ENCODE measurements at regions not wholly inside any gene's neighbourhood (a gene's known extent, or its start where the extent isn't known, plus 50 kb on each side); places are given as distances from the start of the nearest gene placed in this dataset.
"Not testable (repeated sequence)": the region's sequence is repeated elsewhere in the genome, so short reads cannot be mapped to it uniquely, and the experiment has no call there.

GRCh38 chr5:51156222-51156621, 227.0 kb upstream of the ISL1 start:
- no peak overlapping the region for H3K27ac Mint-ChIP-seq
- no peaks in the 10 kb centered on the region for H3K4me1 Mint-ChIP-seq
- no peak for DNase-seq (ENCODE audit: low spot score in 2 of 2, unreplicated experiment in 2 of 2)
- peaks cover 15% of the 10 kb centered on the region for H3K9me3 Mint-ChIP-seq
- no peak overlapping the region for H3K4me3 Mint-ChIP-seq
- TF ChIP-seq CTCF (IDR thresholded peaks at IDR 0.05; ENCODE audit: unreplicated experiment): no peak
- H3K27me3 Mint-ChIP-seq (ENCODE audit: low read depth): no peaks in the 10 kb centered on the region
- H3K36me3 Mint-ChIP-seq: no peaks in the 10 kb centered on the region

GRCh38 chr5:51156838-51157237, 226.4 kb upstream of the ISL1 start:
- Mint-ChIP-seq H3K36me3 (peaks cover 2% of the 10 kb centered on the region), H3K27ac (no peak overlapping the region), H3K4me3 (no peak overlapping the region), H3K27me3 (ENCODE audit: low read depth) (no peaks in the 10 kb centered on the region), H3K4me1 (no peaks in the 10 kb centered on the region), H3K9me3 (peaks cover 14% of the 10 kb centered on the region)
- no peak for DNase-seq (ENCODE audit: low spot score in 2 of 2, unreplicated experiment in 2 of 2)
- TF ChIP-seq CTCF (IDR thresholded peaks at IDR 0.05; ENCODE audit: unreplicated experiment): no peak

DNA sequence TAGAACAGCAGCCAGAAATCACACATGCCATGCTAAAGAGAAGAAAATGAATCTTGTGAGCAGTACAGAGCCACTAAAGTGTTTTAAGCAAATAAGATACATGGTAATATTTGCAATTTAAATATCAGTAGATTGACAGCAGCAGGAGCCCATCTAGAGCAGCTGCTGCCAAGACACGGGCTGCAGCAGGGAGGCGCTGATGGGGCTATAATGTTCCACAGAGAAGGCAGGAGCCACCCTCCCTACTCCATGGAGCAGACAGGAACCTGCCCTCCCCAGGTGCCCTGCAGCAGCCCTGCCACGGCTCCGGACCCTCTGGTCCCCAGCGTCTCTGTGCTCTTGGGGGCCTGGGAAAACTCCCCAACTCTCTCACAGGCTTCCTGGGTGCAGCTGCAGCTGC, 224.1 kb upstream of the ISL1 start:
- Mint-ChIP-seq H3K9me3 (peaks cover 36% of the 10 kb centered on the region), H3K27me3 (ENCODE audit: low read depth) (no peaks in the 10 kb centered on the region), H3K27ac (no peak overlapping the region), H3K4me3 (no peak overlapping the region), H3K4me1 (no peaks in the 10 kb centered on the region), H3K36me3 (peaks cover 10% of the 10 kb centered on the region)
- no peak for TF ChIP-seq CTCF (IDR thresholded peaks at IDR 0.05; ENCODE audit: unreplicated experiment)
- no peak for DNase-seq (ENCODE audit: low spot score in 2 of 2, unreplicated experiment in 2 of 2)

- H3K9me3 Mint-ChIP-seq: peaks cover 41% of the 10 kb centered on the region
- peaks cover 10% of the 10 kb centered on the region for H3K36me3 Mint-ChIP-seq
- no peak overlapping the region for H3K27ac Mint-ChIP-seq
- H3K4me3 Mint-ChIP-seq: no peak overlapping the region
- H3K27me3 Mint-ChIP-seq (ENCODE audit: low read depth): no peaks in the 10 kb centered on the region
- no peaks in the 10 kb centered on the region for H3K4me1 Mint-ChIP-seq
- TF ChIP-seq CTCF (IDR thresholded peaks at IDR 0.05; ENCODE audit: unreplicated experiment): no peak
- no peak for DNase-seq (ENCODE audit: low spot score in 2 of 2, unreplicated experiment in 2 of 2)
Measured at GRCh38 chr5:51159606-51160005, 223.6 kb upstream of the ISL1 start.

GRCh38 chr5:51162245-51162644, 221.0 kb upstream of the ISL1 start:
- Mint-ChIP-seq H3K9me3 (peaks cover 36% of the 10 kb centered on the region), H3K4me1 (no peaks in the 10 kb centered on the region), H3K27ac (no peak overlapping the region), H3K27me3 (ENCODE audit: low read depth) (no peaks in the 10 kb centered on the region), H3K36me3 (peaks cover 10% of the 10 kb centered on the region), H3K4me3 (no peak overlapping the region)
- DNase-seq (ENCODE audit: low spot score in 2 of 2, unreplicated experiment in 2 of 2): no peak
- TF ChIP-seq CTCF (IDR thresholded peaks at IDR 0.05; ENCODE audit: unreplicated experiment): no peak

- H3K27me3 Mint-ChIP-seq (ENCODE audit: low read depth); H3K4me1 Mint-ChIP-seq; DNase-seq (ENCODE audit: low spot score in 2 of 2, unreplicated experiment in 2 of 2); H3K36me3 Mint-ChIP-seq; H3K4me3 Mint-ChIP-seq; H3K27ac Mint-ChIP-seq: not testable (repeated sequence)
- H3K9me3 Mint-ChIP-seq: peaks cover 36% of the 10 kb centered on the region
Measured at GRCh38 chr5:51165621-51166020, 217.6 kb upstream of the ISL1 start.
